ENCODE measurements at regions not wholly inside any gene's neighbourhood (a gene's known extent, or its start where the extent isn't known, plus 50 kb on each side); places are given as distances from the start of the nearest gene placed in this dataset.

- no peaks in the 10 kb centered on the region for H3K9me2 ChIP-seq (ENCODE audit: insufficient read depth)
- no peak overlapping the region for H3K4me2 ChIP-seq
- no peak overlapping the region for H2AFZ ChIP-seq
- no peak overlapping the region for H3K27ac ChIP-seq
- H4K20me1 ChIP-seq (ENCODE audit: insufficient read depth), result no peaks in the 10 kb centered on the region
- ChIA-PET CTCF (no interaction called here), POLR2A (ENCODE audit: unreplicated experiment) (interaction anchor here (0.6 kb wide), 1 partner anchor 37 kb away, joined by 4 read pairs; no protein-coding TSS in a partner anchor)
- H3K27me3 ChIP-seq (ENCODE audit: insufficient read depth, low read depth), result 0 out of 2 replicates have a peak, but pooled peaks cover 6% of the 10 kb centered on the region
- no peaks in the 10 kb centered on the region for H3K79me2 ChIP-seq (ENCODE audit: low read depth)
- H3K36me3 ChIP-seq (ENCODE audit: low read depth), result no peaks in the 10 kb centered on the region
- intact Hi-C loops (cut with micrococcal nuclease; ENCODE audit: unreplicated experiment), result no loop called here
- no peaks in the 10 kb centered on the region for H3K4me1 ChIP-seq (replicated peaks; ENCODE audit: insufficient read depth)
- no peak overlapping the region for H3K4me3 ChIP-seq
- TF ChIP-seq EZH2 (IDR thresholded peaks at IDR 0.05; ENCODE audit: low read depth) (no peak), CTCF (conservative IDR thresholded peaks at IDR 0.05) (no peak)
- no TSS peak for BruUV-seq (replicated peaks)
- no peak for DNase-seq
- H3K9me3 ChIP-seq (ENCODE audit: insufficient read depth, low read depth), result no peaks in the 10 kb centered on the region
- H3F3A ChIP-seq (ENCODE audit: insufficient read depth, low read depth), result no peaks in the 10 kb centered on the region
Observed at GRCh38 chr6:40039042-40039441, 104.8 kb upstream of the MOCS1 start.

- no TSS peak for BruUV-seq (replicated peaks)
- no peak for DNase-seq
- no peak overlapping the region for H2AFZ ChIP-seq
- no peak overlapping the region for H3K4me3 ChIP-seq
- no peaks in the 10 kb centered on the region for H4K20me1 ChIP-seq (ENCODE audit: insufficient read depth)
- H3K27ac ChIP-seq, result no peak overlapping the region
- CTCF ChIA-PET, result no interaction called here
- no peaks in the 10 kb centered on the region for H3K4me1 ChIP-seq (replicated peaks; ENCODE audit: insufficient read depth)
- POLR2A ChIA-PET (ENCODE audit: unreplicated experiment), result no interaction called here
- H3K79me2 ChIP-seq (ENCODE audit: low read depth), result no peaks in the 10 kb centered on the region
- intact Hi-C loops (cut with micrococcal nuclease; ENCODE audit: unreplicated experiment), result no loop called here
- no peak overlapping the region for H3K4me2 ChIP-seq
- H3F3A ChIP-seq (ENCODE audit: insufficient read depth, low read depth), result no peaks in the 10 kb centered on the region
- 0 out of 2 replicates have a peak, but pooled peaks cover 6% of the 10 kb centered on the region for H3K27me3 ChIP-seq (ENCODE audit: insufficient read depth, low read depth)
- no peaks in the 10 kb centered on the region for H3K36me3 ChIP-seq (ENCODE audit: low read depth)
- H3K9me3 ChIP-seq (ENCODE audit: insufficient read depth, low read depth), result no peaks in the 10 kb centered on the region
- H3K9me2 ChIP-seq (ENCODE audit: insufficient read depth), result no peaks in the 10 kb centered on the region
- no peak for TF ChIP-seq EZH2 (IDR thresholded peaks at IDR 0.05; ENCODE audit: low read depth)
- TF ChIP-seq CTCF (conservative IDR thresholded peaks at IDR 0.05), result no peak
Observed at GRCh38 chr6:40038626-40039025, 104.4 kb upstream of the MOCS1 start.

GRCh38 chr6:40037271-40037670 lies 103.0 kb upstream of the MOCS1 start:
- H3K36me3 ChIP-seq (ENCODE audit: low read depth), result no peaks in the 10 kb centered on the region
- 0 out of 2 replicates have a peak, but pooled peaks cover 6% of the 10 kb centered on the region for H3K27me3 ChIP-seq (ENCODE audit: insufficient read depth, low read depth)
- H3K4me2 ChIP-seq, result no peak overlapping the region
- H3K79me2 ChIP-seq (ENCODE audit: low read depth), result no peaks in the 10 kb centered on the region
- no peak overlapping the region for H3K4me3 ChIP-seq
- no peak for DNase-seq
- no peaks in the 10 kb centered on the region for H3F3A ChIP-seq (ENCODE audit: insufficient read depth, low read depth)
- no peak overlapping the region for H2AFZ ChIP-seq
- POLR2A ChIA-PET (ENCODE audit: unreplicated experiment), result no interaction called here
- BruUV-seq (replicated peaks), result no TSS peak
- no peaks in the 10 kb centered on the region for H3K4me1 ChIP-seq (replicated peaks; ENCODE audit: insufficient read depth)
- CTCF ChIA-PET, result no interaction called here
- intact Hi-C loops (cut with micrococcal nuclease; ENCODE audit: unreplicated experiment), result no loop called here
- TF ChIP-seq EZH2 (IDR thresholded peaks at IDR 0.05; ENCODE audit: low read depth) (no peak), CTCF (conservative IDR thresholded peaks at IDR 0.05) (no peak)
- no peaks in the 10 kb centered on the region for H4K20me1 ChIP-seq (ENCODE audit: insufficient read depth)
- no peaks in the 10 kb centered on the region for H3K9me3 ChIP-seq (ENCODE audit: insufficient read depth, low read depth)
- no peaks in the 10 kb centered on the region for H3K9me2 ChIP-seq (ENCODE audit: insufficient read depth)
- no peak overlapping the region for H3K27ac ChIP-seq
